OCI-LY7 (cell line): ENCODE measurements at regions not wholly inside any gene's neighbourhood (a gene's known extent, or its start where the extent isn't known, plus 50 kb on each side); places are given as distances from the start of the nearest gene placed in this dataset.
"Not testable (repeated sequence)": the region's sequence is repeated elsewhere in the genome, so short reads cannot be mapped to it uniquely, and the experiment has no call there.

ENCODE experiments used
- BruUV-seq: library from RNA; stranded (reverse); fragments of 400-500 nt; replicated peaks from 2 replicates; lab custom pipeline; 2021; lab: Mats Ljungman, UMichigan
- CTCF ChIA-PET: fragments of 300-600 bp; sonication (Branson Sonifier 250); formaldehyde crosslinking; loops from one replicate; lab custom pipeline; 2022; ENCODE audit warnings: antibody characterized with exemption; ENCODE audit not compliant: unreplicated experiment; lab: Charles Lee
- POLR2A ChIA-PET: fragments of 300-600 bp; sonication (Branson Sonifier 250); formaldehyde crosslinking; loops from one replicate; lab custom pipeline; 2022; ENCODE audit warnings: antibody characterized with exemption; lab: Charles Lee
- DNase-seq: peaks from one replicate; pipeline ENCODE4 v3.0.0-alpha.2; 2015; ENCODE audit warnings: low spot score
- H2AFZ ChIP-seq: fragments of 200-600 bp; sonication (generic), shearing (Covaris generic); 2 replicates; pipeline ENCODE4 v1.6.1; 2014; ENCODE audit warnings: mild to moderate bottlenecking, antibody characterized with exemption, low read length, moderate library complexity
- H3K27ac ChIP-seq: fragments of 200-600 bp; sonication (generic); 2 replicates; pipeline ENCODE4 v1.5.1; 2014; ENCODE audit warnings: mixed run types, low read depth, mild to moderate bottlenecking, moderate library complexity, low read length, inconsistent platforms; ENCODE audit not compliant: poor library complexity, severe bottlenecking
- H3K36me3 ChIP-seq: fragments of 200-600 bp; sonication (generic); 2 replicates; pipeline ENCODE4 v1.6.1; 2014; ENCODE audit warnings: mild to moderate bottlenecking, antibody characterized with exemption, low read length, moderate library complexity, mixed read lengths; ENCODE audit not compliant: insufficient read depth
- H3K4me1 ChIP-seq: fragments of 200-600 bp; sonication (generic); 2 replicates; pipeline ENCODE4 v1.5.1; 2014; ENCODE audit warnings: mild to moderate bottlenecking, low read length; ENCODE audit not compliant: insufficient read depth, poor library complexity, severe bottlenecking
- H3K4me2 ChIP-seq: fragments of 200-600 bp; sonication (generic); 2 replicates; pipeline ENCODE4 v1.6.1; 2014; ENCODE audit warnings: mild to moderate bottlenecking, low read length
- H3K4me3 ChIP-seq: fragments of 200-600 bp; sonication (generic); 2 replicates; pipeline ENCODE4 v1.5.1; 2014; ENCODE audit warnings: mild to moderate bottlenecking, low read depth, low read length; ENCODE audit not compliant: poor library complexity, severe bottlenecking
- H3K79me2 ChIP-seq: fragments of 200-600 bp; sonication (generic); 2 replicates; pipeline ENCODE4 v1.6.1; 2016; ENCODE audit warnings: low read depth, mild to moderate bottlenecking, low read length, moderate library complexity, mixed read lengths; ENCODE audit not compliant: insufficient read depth
- H3K9me2 ChIP-seq: fragments of 200-600 bp; sonication (generic); 2 replicates; pipeline ENCODE4 v1.6.1; 2016; ENCODE audit warnings: mild to moderate bottlenecking, low read length, mixed read lengths; ENCODE audit not compliant: insufficient read depth
- H3K9me3 ChIP-seq: fragments of 200-600 bp; sonication (generic); 2 replicates; pipeline ENCODE4 v1.6.1; 2014; ENCODE audit warnings: mild to moderate bottlenecking, mixed run types, low read length, mixed read lengths
- H4K20me1 ChIP-seq: fragments of 200-600 bp; sonication (generic); 2 replicates; pipeline ENCODE4 v1.6.1; 2014; ENCODE audit warnings: mild to moderate bottlenecking, antibody characterized with exemption, low read length, moderate library complexity, mixed read lengths; ENCODE audit not compliant: insufficient read depth
- CTCF ChIP-seq: fragments of 200-600 bp; sonication (generic); conservative IDR thresholded peaks from 2 replicates; pipeline ENCODE4 v1.5.1; 2014; ENCODE audit warnings: mild to moderate bottlenecking, antibody characterized with exemption, low read length, moderate library complexity, mixed read lengths
- EZH2phosphoT487 ChIP-seq: fragments of 200-600 bp; sonication (generic); IDR thresholded peaks from 2 replicates; pipeline ENCODE4 v1.6.1; 2018; ENCODE audit warnings: low read depth, borderline replicate concordance, mild to moderate bottlenecking, mixed run types, antibody characterized with exemption, low read length, moderate library complexity, mixed read lengths
- intact Hi-C: fragments of 100-400 bp; cut with micrococcal nuclease; formaldehyde crosslinking; loops from one replicate; pipeline ENCODE4 v1.10.0; 2022; ENCODE audit not compliant: unreplicated experiment

GRCh38 chr5:52282647-52283046 lies 505.1 kb upstream of the ITGA1 start:
- no peaks in the 10 kb centered on the region for H3K79me2 ChIP-seq
- CTCF ChIA-PET, result no interaction called here
- H4K20me1 ChIP-seq, result no peaks in the 10 kb centered on the region
- H2AFZ ChIP-seq, result no peak overlapping the region
- intact Hi-C loops, result no loop called here
- TF ChIP-seq CTCF (no peak), EZH2phosphoT487 (no peak)
- no peak for DNase-seq
- no TSS peak for BruUV-seq
- no peak overlapping the region for H3K4me2 ChIP-seq
- H3K36me3 ChIP-seq, result no peaks in the 10 kb centered on the region
- H3K27ac ChIP-seq, result no peak overlapping the region
- H3K4me1 ChIP-seq, result no peaks in the 10 kb centered on the region
- H3K4me3 ChIP-seq, result no peak overlapping the region
- no peaks in the 10 kb centered on the region for H3K9me2 ChIP-seq
- POLR2A ChIA-PET, result no interaction called here
- no peaks in the 10 kb centered on the region for H3K9me3 ChIP-seq

- ChIA-PET POLR2A (no interaction called here), CTCF (no interaction called here)
- no peak for DNase-seq
- no peak overlapping the region for H3K4me2 ChIP-seq
- H3K79me2 ChIP-seq, result no peaks in the 10 kb centered on the region
- intact Hi-C loops, result no loop called here
- H3K36me3 ChIP-seq, result no peaks in the 10 kb centered on the region
- H3K4me3 ChIP-seq, result no peak overlapping the region
- H3K9me2 ChIP-seq, result no peaks in the 10 kb centered on the region
- no peak for TF ChIP-seq CTCF
- TF ChIP-seq EZH2phosphoT487, result no peak
- no peaks in the 10 kb centered on the region for H3K9me3 ChIP-seq
- BruUV-seq, result no TSS peak
- H3K4me1 ChIP-seq, result no peaks in the 10 kb centered on the region
- no peak overlapping the region for H2AFZ ChIP-seq
- H3K27ac ChIP-seq, result no peak overlapping the region
- no peaks in the 10 kb centered on the region for H4K20me1 ChIP-seq
Measured at GRCh38 chr5:52283221-52283620, 504.5 kb upstream of the ITGA1 start.

GRCh38 chr5:52300703-52301372 lies 486.9 kb upstream of the ITGA1 start:
- ChIA-PET CTCF (no interaction called here), POLR2A (no interaction called here)
- no peaks in the 10 kb centered on the region for H4K20me1 ChIP-seq
- H2AFZ ChIP-seq, result no peak overlapping the region
- TF ChIP-seq CTCF (no peak), EZH2phosphoT487 (no peak)
- BruUV-seq, result no TSS peak
- H3K4me2 ChIP-seq, result no peak overlapping the region
- no peaks in the 10 kb centered on the region for H3K4me1 ChIP-seq
- no peaks in the 10 kb centered on the region for H3K9me3 ChIP-seq
- no peak for DNase-seq
- intact Hi-C loops, result no loop called here
- no peaks in the 10 kb centered on the region for H3K36me3 ChIP-seq
- H3K9me2 ChIP-seq, result no peaks in the 10 kb centered on the region
- no peak overlapping the region for H3K27ac ChIP-seq
- no peaks in the 10 kb centered on the region for H3K79me2 ChIP-seq
- no peak overlapping the region for H3K4me3 ChIP-seq

GRCh38 chr5:52304816-52305215 lies 482.9 kb upstream of the ITGA1 start:
- BruUV-seq, CTCF ChIA-PET, DNase-seq: not testable (repeated sequence)

More at GRCh38 chr5:52304816-52305215, 482.9 kb upstream of the ITGA1 start:
- H3K36me3 ChIP-seq, H3K9me2 ChIP-seq, H3K27ac ChIP-seq, H4K20me1 ChIP-seq, POLR2A ChIA-PET, intact Hi-C loops, H3K4me3 ChIP-seq, H3K4me1 ChIP-seq, H2AFZ ChIP-seq, H3K79me2 ChIP-seq, H3K4me2 ChIP-seq, H3K9me3 ChIP-seq: not testable (repeated sequence)
